SU-DHL-6 (cell line): ENCODE measurements at regions not wholly inside any gene's neighbourhood (a gene's known extent, or its start where the extent isn't known, plus 50 kb on each side); places are given as distances from the start of the nearest gene placed in this dataset.

Source experiments
- H2AFZ ChIP-seq: fragments of 200-600 bp; sonication (generic); 2 replicates; pipeline ENCODE4 v1.6.1; 2014; ENCODE audit warnings: low read depth, mild to moderate bottlenecking, moderate library complexity, mixed read lengths, antibody characterized with exemption, low read length; ENCODE audit not compliant: severe bottlenecking
- H3F3A ChIP-seq: fragments of 200-600 bp; shearing (Covaris generic); 2 replicates; pipeline ENCODE4 v1.6.0; 2016; ENCODE audit warnings: antibody characterized with exemption, mild to moderate bottlenecking; ENCODE audit not compliant: insufficient read depth
- H3K27ac ChIP-seq: fragments of 200-600 bp; sonication (generic); 2 replicates; pipeline ENCODE4 v1.5.1; 2016; ENCODE audit warnings: low read depth, mild to moderate bottlenecking, low read length, moderate library complexity, mixed read lengths
- H3K27me3 ChIP-seq: fragments of 200-600 bp; sonication (generic), shearing (Covaris generic); 2 replicates; pipeline ENCODE4 v1.6.0; 2014; ENCODE audit warnings: mild to moderate bottlenecking, low read length
- H3K36me3 ChIP-seq: fragments of 200-600 bp; sonication (generic); 2 replicates; pipeline ENCODE4 v1.6.1; 2014; ENCODE audit warnings: mild to moderate bottlenecking, low read length, mixed read lengths
- H3K4me2 ChIP-seq: fragments of 300-600, 200-600 bp; shearing (Covaris generic), sonication (generic); 2 replicates; pipeline ENCODE4 v1.6.0; 2014; ENCODE audit warnings: low read length, low read depth, mild to moderate bottlenecking; ENCODE audit not compliant: poor library complexity, severe bottlenecking
- H3K4me3 ChIP-seq: fragments of 200-600 bp; sonication (generic); 2 replicates; pipeline ENCODE4 v1.5.1; 2014; ENCODE audit warnings: antibody characterized with exemption, low read length, mild to moderate bottlenecking, mixed read lengths; ENCODE audit not compliant: insufficient read depth, poor library complexity, severe bottlenecking
- H3K79me2 ChIP-seq: fragments of 200-600 bp; sonication (generic); 2 replicates; pipeline ENCODE4 v1.6.1; 2014; ENCODE audit warnings: mild to moderate bottlenecking, low read length, moderate library complexity; ENCODE audit not compliant: insufficient read depth
- H3K9ac ChIP-seq: fragments of 200-600 bp; sonication (generic); 2 replicates; pipeline ENCODE4 v1.7.0; 2014; ENCODE audit warnings: mild to moderate bottlenecking, low read length
- H3K9me2 ChIP-seq: fragments of 200-600 bp; sonication (generic); replicated peaks from 2 replicates; pipeline ENCODE4 v1.6.1; 2014; ENCODE audit warnings: low read length; ENCODE audit not compliant: insufficient read depth
- H3K9me3 ChIP-seq: fragments of 200-600 bp; sonication (generic); 2 replicates; pipeline ENCODE4 v1.6.1; 2014; ENCODE audit warnings: low read length, mixed read lengths; ENCODE audit not compliant: insufficient read depth
- H4K20me1 ChIP-seq: fragments of 200-600 bp; sonication (generic); 2 replicates; pipeline ENCODE4 v1.6.1; 2014; ENCODE audit warnings: low read depth, mild to moderate bottlenecking, antibody characterized with exemption, low read length, moderate library complexity, mixed read lengths
- EZH2phosphoT487 ChIP-seq: fragments of 200-600 bp; sonication (generic), shearing (Covaris generic); conservative IDR thresholded peaks from 2 replicates; pipeline ENCODE4 v1.6.1; 2018; ENCODE audit warnings: mild to moderate bottlenecking, antibody characterized with exemption, low read length, moderate library complexity, mixed read lengths
- TF ChIP-seq, protein P1 (sequence below): fragments of 200-600 bp; sonication (generic); IDR thresholded peaks from one replicate; pipeline ENCODE4 v1.5.1; 2017; ENCODE audit warnings: antibody characterized with exemption, mild to moderate bottlenecking, low read length, moderate library complexity; ENCODE audit not compliant: insufficient read depth, poor library complexity, severe bottlenecking

DNA sequence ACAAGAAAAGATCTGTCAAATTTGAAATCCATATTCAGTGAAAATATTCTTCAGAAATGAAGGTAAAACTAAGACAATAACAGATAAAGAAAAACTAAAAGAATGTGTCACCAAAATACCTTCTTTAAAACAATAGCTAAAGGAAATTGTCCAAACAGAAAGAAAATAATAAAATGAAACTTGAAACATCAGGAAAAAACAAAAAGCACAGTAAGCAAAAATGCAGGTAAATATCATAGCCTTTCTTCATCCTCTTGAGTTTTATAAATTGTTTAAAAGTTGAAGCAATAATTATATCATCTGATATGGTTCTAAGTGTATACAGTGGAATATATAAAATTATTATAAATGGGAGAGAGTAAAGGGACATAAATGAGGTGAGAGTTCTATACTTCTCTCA, 103.8 kb upstream of the PDE1A start:
- no peak overlapping the region for H3K9ac ChIP-seq
- H3F3A ChIP-seq = no peaks in the 10 kb centered on the region
- TF ChIP-seq, protein P1, sequence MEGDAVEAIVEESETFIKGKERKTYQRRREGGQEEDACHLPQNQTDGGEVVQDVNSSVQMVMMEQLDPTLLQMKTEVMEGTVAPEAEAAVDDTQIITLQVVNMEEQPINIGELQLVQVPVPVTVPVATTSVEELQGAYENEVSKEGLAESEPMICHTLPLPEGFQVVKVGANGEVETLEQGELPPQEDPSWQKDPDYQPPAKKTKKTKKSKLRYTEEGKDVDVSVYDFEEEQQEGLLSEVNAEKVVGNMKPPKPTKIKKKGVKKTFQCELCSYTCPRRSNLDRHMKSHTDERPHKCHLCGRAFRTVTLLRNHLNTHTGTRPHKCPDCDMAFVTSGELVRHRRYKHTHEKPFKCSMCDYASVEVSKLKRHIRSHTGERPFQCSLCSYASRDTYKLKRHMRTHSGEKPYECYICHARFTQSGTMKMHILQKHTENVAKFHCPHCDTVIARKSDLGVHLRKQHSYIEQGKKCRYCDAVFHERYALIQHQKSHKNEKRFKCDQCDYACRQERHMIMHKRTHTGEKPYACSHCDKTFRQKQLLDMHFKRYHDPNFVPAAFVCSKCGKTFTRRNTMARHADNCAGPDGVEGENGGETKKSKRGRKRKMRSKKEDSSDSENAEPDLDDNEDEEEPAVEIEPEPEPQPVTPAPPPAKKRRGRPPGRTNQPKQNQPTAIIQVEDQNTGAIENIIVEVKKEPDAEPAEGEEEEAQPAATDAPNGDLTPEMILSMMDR = no peak
- TF ChIP-seq EZH2phosphoT487 = no peak
- no peaks in the 10 kb centered on the region; the same call in 1 of the 2 replicates for H3K36me3 ChIP-seq
- H3K9me3 ChIP-seq = no peaks in the 10 kb centered on the region
- no peak overlapping the region for H3K27ac ChIP-seq
- no peaks in the 10 kb centered on the region for H3K9me2 ChIP-seq
- no peaks in the 10 kb centered on the region for H4K20me1 ChIP-seq
- no peaks in the 10 kb centered on the region for H3K27me3 ChIP-seq
- H2AFZ ChIP-seq = no peak overlapping the region
- H3K4me3 ChIP-seq = no peak overlapping the region
- H3K4me2 ChIP-seq = no peak overlapping the region
- H3K79me2 ChIP-seq = no peaks in the 10 kb centered on the region

DNA sequence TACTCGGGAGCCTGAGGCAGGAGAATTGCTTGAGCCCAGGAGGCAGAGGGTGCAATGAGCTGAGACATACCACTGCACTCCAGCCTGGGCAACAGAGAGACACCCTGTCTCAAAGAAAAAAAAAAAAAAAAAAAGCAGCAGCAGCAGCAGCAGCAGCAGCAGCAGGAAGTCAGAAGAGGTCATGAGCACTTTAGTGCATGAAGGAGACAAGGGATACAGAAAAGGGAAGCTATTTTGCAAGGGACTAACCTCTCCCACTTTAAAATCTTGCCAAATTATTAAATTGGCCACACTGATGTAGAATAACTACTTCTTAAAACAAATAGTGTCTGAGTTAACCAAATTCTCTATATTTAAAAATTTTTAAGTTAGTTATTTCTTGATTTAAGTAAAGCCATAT, 113.4 kb upstream of the PDE1A start:
- H3K9ac ChIP-seq = no peak overlapping the region
- no peak overlapping the region for H2AFZ ChIP-seq

DNA sequence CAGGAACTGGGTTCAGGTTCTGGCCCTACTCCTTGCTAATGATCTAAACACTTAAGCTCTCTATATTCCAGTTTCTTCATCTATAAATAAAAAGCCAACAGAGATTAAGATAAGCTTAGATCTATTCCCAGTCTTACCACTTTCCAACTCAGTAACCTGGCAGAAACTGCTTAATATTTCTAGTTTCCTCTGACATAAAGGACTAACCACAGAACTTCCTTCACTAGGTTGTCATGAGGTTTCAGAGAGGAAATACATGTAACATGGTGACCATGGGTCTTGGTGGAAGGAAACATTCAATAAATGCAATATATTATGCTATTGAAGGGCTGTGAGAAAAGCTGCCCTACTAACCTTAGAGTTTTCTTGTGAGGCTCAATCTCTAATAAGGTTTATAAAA, 114.4 kb upstream of the PDE1A start:
- H3K9me2 ChIP-seq = no peaks in the 10 kb centered on the region
- no peak overlapping the region for H3K27ac ChIP-seq
- no peaks in the 10 kb centered on the region for H3K79me2 ChIP-seq
- TF ChIP-seq EZH2phosphoT487 = no peak
- TF ChIP-seq, protein P1 = no peak
- H3K4me3 ChIP-seq = no peak overlapping the region
- no peak overlapping the region for H3K9ac ChIP-seq
- no peaks in the 10 kb centered on the region for H3K36me3 ChIP-seq
- H3F3A ChIP-seq = no peaks in the 10 kb centered on the region
- no peak overlapping the region for H2AFZ ChIP-seq
- H3K4me2 ChIP-seq = no peak overlapping the region
- no peaks in the 10 kb centered on the region for H3K9me3 ChIP-seq
- no peaks in the 10 kb centered on the region for H3K27me3 ChIP-seq
- no peaks in the 10 kb centered on the region for H4K20me1 ChIP-seq

More for the DNA sequence above, 113.4 kb upstream of the PDE1A start:
- H3K79me2 ChIP-seq = no peaks in the 10 kb centered on the region
- no peaks in the 10 kb centered on the region for H4K20me1 ChIP-seq
- H3K4me3 ChIP-seq = no peak overlapping the region
- no peaks in the 10 kb centered on the region for H3K9me3 ChIP-seq
- no peaks in the 10 kb centered on the region for H3K9me2 ChIP-seq
- no peaks in the 10 kb centered on the region for H3K27me3 ChIP-seq
- H3K36me3 ChIP-seq = no peaks in the 10 kb centered on the region
- no peak overlapping the region for H3K27ac ChIP-seq
- no peak overlapping the region for H3K4me2 ChIP-seq
- H3F3A ChIP-seq = no peaks in the 10 kb centered on the region
- TF ChIP-seq EZH2phosphoT487 = no peak
- TF ChIP-seq, protein P1 = no peak
